HFF-Myc (cell line): ENCODE measurements at regions not wholly inside any gene's neighbourhood (a gene's known extent, or its start where the extent isn't known, plus 50 kb on each side); places are given as distances from the start of the nearest gene placed in this dataset.
"Not testable (repeated sequence)": the region's sequence is repeated elsewhere in the genome, so short reads cannot be mapped to it uniquely, and the experiment has no call there.

Source experiments
- DNase-seq: peaks from one replicate; pipeline ENCODE4 v3.0.0-alpha.2; 2011; ENCODE audit warnings: low read depth; ENCODE audit errors: extremely low read depth
- H3K4me3 ChIP-seq: replicated peaks from 2 replicates; pipeline ENCODE4 v1.5.1; 2011; ENCODE audit warnings: low read depth, mild to moderate bottlenecking, control low read depth, low read length
- CTCF ChIP-seq: IDR thresholded peaks from 2 replicates; pipeline ENCODE4 v1.5.1; 2012; ENCODE audit warnings: mild to moderate bottlenecking, low read depth, low read length, control low read depth; ENCODE audit errors: missing control alignments

- no peak for DNase-seq
- no peak for TF ChIP-seq CTCF
Measured at GRCh38 chr3:33941804-33942203, 143.4 kb downstream of the PDCD6IP start.

GRCh38 chr3:33942483-33943150 is 144.2 kb downstream of the PDCD6IP start:
- no peak for TF ChIP-seq CTCF
- no peak for DNase-seq
- no peak overlapping the region for H3K4me3 ChIP-seq

More at GRCh38 chr3:33941804-33942203, 143.4 kb downstream of the PDCD6IP start:
- H3K4me3 ChIP-seq: no peak overlapping the region

- no peak overlapping the region for H3K4me3 ChIP-seq
- no peak for DNase-seq
- TF ChIP-seq CTCF: no peak
Measured at GRCh38 chr3:33943277-33943676, 144.8 kb downstream of the PDCD6IP start.

GRCh38 chr3:33946612-33947011 is 148.2 kb downstream of the PDCD6IP start:
- H3K4me3 ChIP-seq, DNase-seq: not testable (repeated sequence)

GRCh38 chr3:33947272-33948195 is 149.1 kb downstream of the PDCD6IP start:
- no peak for TF ChIP-seq CTCF
- H3K4me3 ChIP-seq: no peak overlapping the region
- no peak for DNase-seq

- no peak overlapping the region for H3K4me3 ChIP-seq
- no peak for TF ChIP-seq CTCF
- no peak for DNase-seq
Measured at GRCh38 chr3:33949074-33949473, 150.6 kb downstream of the PDCD6IP start.

GRCh38 chr3:33954956-33955355 is 156.5 kb downstream of the PDCD6IP start:
- no peak overlapping the region for H3K4me3 ChIP-seq
- TF ChIP-seq CTCF: no peak
- DNase-seq: no peak
